ENCODE measurements at regions not wholly inside any gene's neighbourhood (a gene's known extent, or its start where the extent isn't known, plus 50 kb on each side); places are given as distances from the start of the nearest gene placed in this dataset.
"Not testable (repeated sequence)": the region's sequence is repeated elsewhere in the genome, so short reads cannot be mapped to it uniquely, and the experiment has no call there.

DNA sequence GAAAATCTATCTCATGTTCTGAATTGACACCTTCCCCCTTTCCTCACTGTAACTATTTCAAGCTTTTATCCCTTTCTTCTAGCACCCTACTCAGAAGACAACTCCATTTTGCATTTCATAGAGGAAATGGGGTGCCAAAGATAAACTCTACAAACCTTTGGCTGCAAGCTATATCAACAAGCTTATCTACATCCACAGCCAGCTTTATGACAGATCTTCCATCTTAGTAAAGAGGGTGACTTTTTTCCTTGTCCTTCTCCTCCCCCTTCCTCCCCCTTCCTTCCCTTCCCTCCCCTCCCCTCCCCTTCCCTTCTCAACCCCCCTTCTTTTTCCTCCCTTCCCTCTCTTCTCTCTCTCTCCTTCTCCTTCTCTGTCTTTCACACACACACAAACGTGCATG is 58.0 kb upstream of the OLIG3 start:
- no peak for DNase-seq

GRCh38 chr6:137552809-137553208 is 58.6 kb upstream of the OLIG3 start:
- H3K27me3 ChIP-seq = no peaks in the 10 kb centered on the region
- H3K36me3 ChIP-seq = no peaks in the 10 kb centered on the region
- intact Hi-C loops (cut with DNase I) = no loop called here
- 58 to 82% methylated on average over 2 of the region's 2 CpGs for WGBS, 2 donors
- TF ChIP-seq POLR2AphosphoS5 (IDR thresholded peaks at IDR 0.05) (no peak), POLR2A (IDR thresholded peaks at IDR 0.05) (no peak), EP300 (IDR thresholded peaks at IDR 0.05) (no peak), CTCF (IDR thresholded peaks at IDR 0.05) (no peak)
- H3K4me1 ChIP-seq = no peaks in the 10 kb centered on the region
- DNase-seq = no peak
- no peaks in the 10 kb centered on the region for H3K9me3 ChIP-seq
- no peak overlapping the region for H3K4me3 ChIP-seq
- no peak overlapping the region for H3K27ac ChIP-seq

More for the DNA sequence above, 58.0 kb upstream of the OLIG3 start:
- no peaks in the 10 kb centered on the region for H3K9me3 ChIP-seq
- no peak for TF ChIP-seq POLR2AphosphoS5 (IDR thresholded peaks at IDR 0.05)
- TF ChIP-seq CTCF (IDR thresholded peaks at IDR 0.05) = no peak
- no peak for TF ChIP-seq POLR2A (IDR thresholded peaks at IDR 0.05)
- TF ChIP-seq EP300 (IDR thresholded peaks at IDR 0.05) = no peak
- H3K4me1 ChIP-seq = no peaks in the 10 kb centered on the region
- no peaks in the 10 kb centered on the region for H3K36me3 ChIP-seq
- no peak overlapping the region for H3K4me3 ChIP-seq
- no peaks in the 10 kb centered on the region for H3K27me3 ChIP-seq
- WGBS, 2 donors = 49 to 56% methylated on average over 1 of the region's 1 CpG
- intact Hi-C loops (cut with DNase I) = no loop called here
- no peak overlapping the region for H3K27ac ChIP-seq

- DNase-seq; H3K9me3 ChIP-seq; H3K27ac ChIP-seq; H3K36me3 ChIP-seq; H3K4me1 ChIP-seq; H3K27me3 ChIP-seq; intact Hi-C loops (cut with DNase I); H3K4me3 ChIP-seq: not testable (repeated sequence)
- WGBS, 2 donors = 69 to 83% methylated on average over 3 of the region's 3 CpGs
Observed at GRCh38 chr6:137559521-137560183, 65.5 kb upstream of the OLIG3 start.

GRCh38 chr6:137560184-137560563 is 66.0 kb upstream of the OLIG3 start:
- no peaks in the 10 kb centered on the region for H3K9me3 ChIP-seq
- H3K27ac ChIP-seq = no peak overlapping the region
- no peak for TF ChIP-seq POLR2AphosphoS5 (IDR thresholded peaks at IDR 0.05)
- TF ChIP-seq CTCF (IDR thresholded peaks at IDR 0.05) = no peak
- no peak for TF ChIP-seq POLR2A (IDR thresholded peaks at IDR 0.05)
- no peak for TF ChIP-seq EP300 (IDR thresholded peaks at IDR 0.05)
- no peak for DNase-seq
- no peaks in the 10 kb centered on the region for H3K36me3 ChIP-seq
- 75 to 90% methylated on average over 1 of the region's 1 CpG for WGBS, 2 donors
- H3K4me1 ChIP-seq = no peaks in the 10 kb centered on the region
- intact Hi-C loops (cut with DNase I) = no loop called here
- no peak overlapping the region for H3K4me3 ChIP-seq
- no peaks in the 10 kb centered on the region for H3K27me3 ChIP-seq

GRCh38 chr6:137568067-137568466 is 73.9 kb upstream of the OLIG3 start:
- Histone ChIP-seq H3K9me3 (no peaks in the 10 kb centered on the region), H3K27me3 (no peaks in the 10 kb centered on the region), H3K36me3 (no peaks in the 10 kb centered on the region), H3K27ac (no peak overlapping the region), H3K4me3 (no peak overlapping the region), H3K4me1 (peaks cover 0 to 7% (median 0%) of the 10 kb centered on the region in 4 donors)
- intact Hi-C loops (cut with DNase I) = no loop called here
- no peak for DNase-seq
- TF ChIP-seq CTCF (IDR thresholded peaks at IDR 0.05) = no peak
- TF ChIP-seq EP300 (IDR thresholded peaks at IDR 0.05) = no peak
- TF ChIP-seq POLR2AphosphoS5 (IDR thresholded peaks at IDR 0.05) = no peak
- TF ChIP-seq POLR2A (IDR thresholded peaks at IDR 0.05) = no peak
- WGBS, 2 donors = 79% methylated on average over 1 of the region's 1 CpG
